ENCODE measurements at regions not wholly inside any gene's neighbourhood (a gene's known extent, or its start where the extent isn't known, plus 50 kb on each side); places are given as distances from the start of the nearest gene placed in this dataset.

DNA sequence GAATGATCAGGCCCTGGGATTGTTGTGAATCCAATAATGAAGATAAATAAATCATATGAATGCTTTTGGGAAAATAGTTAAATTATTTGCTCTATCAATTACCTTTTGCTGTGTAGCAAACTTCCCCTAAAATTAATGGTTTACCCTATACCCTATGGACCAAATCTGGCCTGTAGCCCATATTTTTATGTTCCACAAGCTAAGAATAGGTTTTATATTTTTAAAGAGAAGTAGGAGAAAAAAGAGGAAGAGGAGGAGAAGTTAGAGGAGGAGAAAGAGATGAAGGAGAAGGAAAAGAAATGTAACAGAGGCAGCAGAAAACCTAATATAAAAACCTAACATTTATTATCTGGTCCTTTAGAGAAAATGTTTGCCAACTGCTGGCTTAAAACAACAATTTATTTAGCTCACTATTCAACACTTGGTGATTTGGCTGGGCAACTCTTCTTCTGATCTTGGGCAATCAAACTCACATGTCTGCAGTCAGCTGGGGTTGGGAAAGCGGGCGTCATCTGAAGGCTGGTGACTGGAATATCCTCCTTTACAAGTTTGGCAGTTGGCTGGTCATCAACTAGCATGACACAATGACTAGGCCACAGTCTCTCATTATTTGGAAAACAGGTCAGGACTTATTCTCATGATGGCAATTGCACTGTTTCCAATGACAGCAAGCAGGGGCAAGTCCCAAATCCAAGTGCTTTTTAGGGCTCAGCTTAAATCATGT lies 522.9 kb downstream of the RASEF start:
- TF ChIP-seq, protein P1, sequence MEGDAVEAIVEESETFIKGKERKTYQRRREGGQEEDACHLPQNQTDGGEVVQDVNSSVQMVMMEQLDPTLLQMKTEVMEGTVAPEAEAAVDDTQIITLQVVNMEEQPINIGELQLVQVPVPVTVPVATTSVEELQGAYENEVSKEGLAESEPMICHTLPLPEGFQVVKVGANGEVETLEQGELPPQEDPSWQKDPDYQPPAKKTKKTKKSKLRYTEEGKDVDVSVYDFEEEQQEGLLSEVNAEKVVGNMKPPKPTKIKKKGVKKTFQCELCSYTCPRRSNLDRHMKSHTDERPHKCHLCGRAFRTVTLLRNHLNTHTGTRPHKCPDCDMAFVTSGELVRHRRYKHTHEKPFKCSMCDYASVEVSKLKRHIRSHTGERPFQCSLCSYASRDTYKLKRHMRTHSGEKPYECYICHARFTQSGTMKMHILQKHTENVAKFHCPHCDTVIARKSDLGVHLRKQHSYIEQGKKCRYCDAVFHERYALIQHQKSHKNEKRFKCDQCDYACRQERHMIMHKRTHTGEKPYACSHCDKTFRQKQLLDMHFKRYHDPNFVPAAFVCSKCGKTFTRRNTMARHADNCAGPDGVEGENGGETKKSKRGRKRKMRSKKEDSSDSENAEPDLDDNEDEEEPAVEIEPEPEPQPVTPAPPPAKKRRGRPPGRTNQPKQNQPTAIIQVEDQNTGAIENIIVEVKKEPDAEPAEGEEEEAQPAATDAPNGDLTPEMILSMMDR (conservative IDR thresholded peaks at IDR 0.05): no peak
- TF ChIP-seq ZFX (IDR thresholded peaks at IDR 0.05): no peak
